ACC112 (cell line): ENCODE measurements at regions not wholly inside any gene's neighbourhood (a gene's known extent, or its start where the extent isn't known, plus 50 kb on each side); places are given as distances from the start of the nearest gene placed in this dataset.

Experiments
- H2AFZ ChIP-seq: fragments of 200-600 bp; sonication (generic); one replicate; pipeline ENCODE4 v1.6.0; 2017; ENCODE audit warnings: antibody characterized with exemption, low read length; ENCODE audit not compliant: unreplicated experiment
- H3K27ac ChIP-seq: fragments of 200-600 bp; sonication (generic); 2 replicates; pipeline ENCODE4 v1.5.1; 2014; ENCODE audit warnings: low read depth, mild to moderate bottlenecking, antibody characterized with exemption, low read length, moderate library complexity
- H3K27me3 ChIP-seq: fragments of 200-600 bp; sonication (generic); 2 replicates; pipeline ENCODE4 v1.6.1; 2014; ENCODE audit warnings: mild to moderate bottlenecking, antibody characterized with exemption, low read length, moderate library complexity, mixed read lengths; ENCODE audit not compliant: insufficient read depth
- H3K36me3 ChIP-seq: fragments of 200-600 bp; sonication (generic); 2 replicates; pipeline ENCODE4 v1.6.1; 2016; ENCODE audit warnings: mild to moderate bottlenecking, antibody characterized with exemption, low read length, moderate library complexity, mixed read lengths; ENCODE audit not compliant: insufficient read depth
- H3K4me1 ChIP-seq: fragments of 200-600 bp; sonication (generic); one replicate; pipeline ENCODE4 v1.6.1; 2016; ENCODE audit warnings: low read length, mixed read lengths; ENCODE audit not compliant: insufficient read depth, unreplicated experiment, control insufficient read depth
- H3K4me3 ChIP-seq: fragments of 200-600 bp; sonication (generic); 2 replicates; pipeline ENCODE4 v1.5.1; 2014; ENCODE audit warnings: mild to moderate bottlenecking, low read depth, low read length
- H3K79me2 ChIP-seq: fragments of 200-600 bp; sonication (generic); one replicate; pipeline ENCODE4 v1.6.0; 2016; ENCODE audit warnings: low read length; ENCODE audit not compliant: control insufficient read depth, unreplicated experiment, insufficient read depth

DNA sequence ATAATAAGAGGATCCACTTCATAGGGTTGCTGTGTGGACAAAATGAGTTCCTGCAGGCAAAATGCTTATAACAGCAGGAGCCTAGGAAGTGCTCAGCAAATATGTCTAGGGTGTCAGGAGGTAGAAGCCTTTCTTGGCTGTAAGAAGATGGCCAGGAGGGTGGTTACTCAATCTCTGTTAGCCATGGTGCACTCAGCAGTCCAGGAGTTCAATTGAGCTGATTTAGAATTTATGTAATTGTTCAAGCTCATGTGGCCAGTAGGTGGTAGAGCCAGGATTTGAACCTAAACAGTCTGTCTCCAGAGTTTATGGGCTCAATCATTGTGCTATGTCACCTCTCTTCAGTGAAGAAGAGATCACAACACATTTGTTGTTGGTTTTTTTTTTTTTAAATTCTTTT lies 381.2 kb downstream of the KIF4B start:
- Histone ChIP-seq H3K4me1 (no peaks in the 10 kb centered on the region), H3K4me3 (no peak overlapping the region), H3K36me3 (no peaks in the 10 kb centered on the region), H3K27me3 (no peaks in the 10 kb centered on the region), H3K27ac (no peak overlapping the region), H3K79me2 (no peaks in the 10 kb centered on the region), H2AFZ (no peak overlapping the region)

DNA sequence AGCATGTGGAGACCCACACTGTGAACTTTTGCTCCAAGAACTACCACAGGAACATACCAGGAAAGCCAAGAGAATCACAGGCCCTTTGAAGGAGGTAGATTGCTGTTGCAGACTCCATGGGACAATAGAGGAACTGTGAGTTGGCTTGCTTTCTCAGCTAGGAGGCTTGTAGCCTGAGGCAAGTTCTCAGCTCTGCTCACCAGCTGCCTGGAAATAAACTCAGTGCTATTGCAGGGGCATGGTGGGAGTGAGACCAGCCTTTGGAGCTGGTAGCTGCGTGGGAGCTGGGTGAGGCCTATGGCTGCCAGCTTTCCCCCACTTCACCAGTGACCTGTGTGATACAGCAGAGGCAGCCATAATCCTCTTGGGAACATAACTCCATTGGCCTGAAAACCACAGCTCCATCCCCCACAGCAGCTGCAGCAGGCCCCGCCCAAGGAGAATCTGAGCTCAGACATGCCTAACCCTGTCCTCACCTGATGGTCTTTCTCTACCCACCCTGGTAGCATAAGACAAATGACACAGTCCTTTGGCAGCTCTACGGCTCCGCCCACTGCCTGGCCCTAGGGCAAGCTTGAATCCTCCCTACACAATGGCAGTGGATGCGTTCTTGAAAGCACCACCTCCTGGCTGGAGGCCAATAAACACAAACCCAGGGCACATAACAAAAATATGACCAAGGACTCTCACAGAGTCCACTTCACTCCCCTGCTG lies 389.5 kb downstream of the KIF4B start:
- no peaks in the 10 kb centered on the region for H3K27me3 ChIP-seq
- H3K4me1 ChIP-seq = no peaks in the 10 kb centered on the region
- H3K36me3 ChIP-seq = no peaks in the 10 kb centered on the region
- H3K4me3 ChIP-seq = no peak overlapping the region
- H2AFZ ChIP-seq = no peak overlapping the region
- H3K27ac ChIP-seq = no peak overlapping the region
- no peaks in the 10 kb centered on the region for H3K79me2 ChIP-seq

DNA sequence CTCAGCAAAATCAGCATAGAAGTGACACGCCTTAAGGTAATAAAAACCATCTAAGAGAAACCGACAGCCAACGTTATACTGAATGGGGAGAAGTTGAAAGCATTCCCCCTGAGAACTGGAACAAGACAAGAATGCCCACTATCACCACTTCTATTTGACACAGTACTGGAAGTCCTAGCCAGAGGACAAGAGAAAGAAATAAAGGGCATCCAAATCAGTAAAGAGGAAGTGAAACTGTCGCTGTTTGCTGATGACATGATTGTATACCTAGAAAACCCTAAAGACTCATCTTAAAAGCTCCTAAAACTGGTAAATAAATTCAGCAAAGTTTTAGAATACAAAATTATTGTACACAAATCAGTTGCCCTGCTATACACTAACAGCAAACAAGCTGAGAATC lies 393.3 kb downstream of the KIF4B start:
- no peak overlapping the region for H3K4me3 ChIP-seq
- H3K79me2 ChIP-seq = no peaks in the 10 kb centered on the region
- H2AFZ ChIP-seq = no peak overlapping the region
- H3K27me3 ChIP-seq = no peaks in the 10 kb centered on the region
- H3K36me3 ChIP-seq = no peaks in the 10 kb centered on the region
- no peaks in the 10 kb centered on the region for H3K4me1 ChIP-seq
- H3K27ac ChIP-seq = no peak overlapping the region

DNA sequence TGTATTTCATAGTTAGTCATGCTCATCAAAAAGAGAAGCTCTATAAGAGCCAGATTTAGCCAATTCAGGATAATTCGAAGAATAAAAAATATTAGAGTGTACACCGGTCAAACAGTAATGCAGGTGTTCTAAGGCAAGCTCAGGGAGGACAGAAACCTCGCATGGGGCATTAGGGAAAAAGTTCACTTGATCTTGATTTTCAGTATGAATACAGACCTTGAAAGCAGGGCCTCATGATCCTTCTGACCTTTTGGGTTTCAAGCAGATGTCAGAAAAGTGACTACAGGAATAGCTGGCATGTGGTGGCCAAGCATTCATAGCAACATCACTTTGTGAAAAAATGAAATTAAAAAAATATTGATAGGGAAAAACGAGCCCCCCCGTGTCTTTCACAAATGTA lies 394.9 kb downstream of the KIF4B start:
- H3K36me3 ChIP-seq = no peaks in the 10 kb centered on the region
- H3K27me3 ChIP-seq = no peaks in the 10 kb centered on the region
- H3K4me3 ChIP-seq = no peak overlapping the region
- H3K4me1 ChIP-seq = no peaks in the 10 kb centered on the region
- no peak overlapping the region for H2AFZ ChIP-seq
- no peak overlapping the region for H3K27ac ChIP-seq
- H3K79me2 ChIP-seq = no peaks in the 10 kb centered on the region

DNA sequence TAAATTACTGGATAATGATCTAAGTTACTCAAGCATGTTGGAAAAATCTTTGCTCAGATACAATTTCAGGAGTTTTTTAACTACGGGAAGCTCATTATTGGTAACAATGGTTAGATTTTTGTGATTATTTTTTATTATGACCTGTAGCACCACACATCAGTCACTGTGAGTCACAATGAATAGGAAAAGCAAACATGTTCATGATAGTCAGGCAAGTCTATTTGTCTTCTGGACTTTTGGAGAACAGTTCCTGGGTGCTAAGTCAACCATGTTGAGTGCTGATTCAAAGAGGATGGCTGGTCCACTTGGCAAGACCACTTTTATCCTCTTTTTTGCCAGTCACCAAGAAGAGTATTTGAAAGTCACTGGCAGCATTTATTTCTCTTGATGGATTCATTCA lies 403.2 kb downstream of the KIF4B start:
- H2AFZ ChIP-seq = no peak overlapping the region
- H3K27ac ChIP-seq = no peak overlapping the region
- H3K79me2 ChIP-seq = no peaks in the 10 kb centered on the region
- no peaks in the 10 kb centered on the region for H3K27me3 ChIP-seq
- no peaks in the 10 kb centered on the region for H3K36me3 ChIP-seq
- no peaks in the 10 kb centered on the region for H3K4me1 ChIP-seq
- no peak overlapping the region for H3K4me3 ChIP-seq

DNA sequence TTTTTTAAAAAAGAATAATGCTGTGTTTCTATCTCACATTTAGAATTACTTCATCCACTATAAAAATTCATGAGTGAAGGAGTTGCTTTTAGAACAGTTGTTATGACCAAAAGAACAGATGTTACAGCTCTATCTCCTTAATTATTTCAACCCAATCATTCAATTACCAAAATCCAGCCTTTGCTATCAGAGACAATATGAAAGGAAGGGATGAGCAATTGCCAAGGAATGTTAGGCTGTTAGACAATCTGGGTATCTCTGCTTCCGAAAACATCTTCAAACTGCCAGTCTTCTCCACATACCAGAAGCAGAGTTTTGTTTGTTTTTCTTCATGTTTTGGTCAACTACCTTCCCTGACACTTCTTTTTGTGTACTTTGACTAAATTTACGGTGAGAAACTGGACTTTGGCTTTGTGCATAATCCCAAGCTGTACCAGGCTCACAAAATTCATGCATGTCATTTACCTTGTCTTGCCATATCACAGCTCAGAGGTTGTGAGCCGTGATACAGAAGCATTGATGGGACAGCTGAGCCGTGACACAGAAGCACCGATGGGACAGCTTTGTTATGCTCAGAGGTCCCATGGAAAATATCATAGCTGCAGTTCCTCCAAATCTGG lies 405.5 kb downstream of the KIF4B start:
- H3K36me3 ChIP-seq = no peaks in the 10 kb centered on the region
- no peak overlapping the region for H2AFZ ChIP-seq
- no peak overlapping the region for H3K4me3 ChIP-seq
- no peaks in the 10 kb centered on the region for H3K79me2 ChIP-seq
- no peak overlapping the region for H3K27ac ChIP-seq
- H3K4me1 ChIP-seq = no peaks in the 10 kb centered on the region
- no peaks in the 10 kb centered on the region for H3K27me3 ChIP-seq

DNA sequence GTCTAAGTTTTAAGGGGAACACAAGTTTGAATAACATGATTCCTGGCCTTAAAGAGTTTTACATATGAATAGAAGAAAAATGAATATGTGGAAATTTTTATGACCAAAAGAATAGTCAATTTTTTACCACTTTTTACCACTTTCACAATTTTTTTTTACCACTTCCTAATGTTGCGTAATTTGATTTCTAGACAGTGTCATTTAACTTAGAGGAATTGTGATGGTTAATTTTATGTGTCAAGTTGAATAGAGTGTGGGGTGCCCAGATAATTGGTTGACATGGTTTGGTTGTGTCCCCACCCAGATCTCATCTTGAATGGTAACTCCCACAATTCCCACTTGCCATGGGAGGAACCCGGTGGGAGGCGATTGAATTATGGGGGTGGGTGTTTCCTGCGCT lies 416.6 kb downstream of the KIF4B start:
- no peaks in the 10 kb centered on the region for H3K4me1 ChIP-seq
- no peaks in the 10 kb centered on the region for H3K36me3 ChIP-seq
- H3K27me3 ChIP-seq = no peaks in the 10 kb centered on the region
- no peak overlapping the region for H2AFZ ChIP-seq
- H3K4me3 ChIP-seq = no peak overlapping the region
- no peak overlapping the region for H3K27ac ChIP-seq
- no peaks in the 10 kb centered on the region for H3K79me2 ChIP-seq

DNA sequence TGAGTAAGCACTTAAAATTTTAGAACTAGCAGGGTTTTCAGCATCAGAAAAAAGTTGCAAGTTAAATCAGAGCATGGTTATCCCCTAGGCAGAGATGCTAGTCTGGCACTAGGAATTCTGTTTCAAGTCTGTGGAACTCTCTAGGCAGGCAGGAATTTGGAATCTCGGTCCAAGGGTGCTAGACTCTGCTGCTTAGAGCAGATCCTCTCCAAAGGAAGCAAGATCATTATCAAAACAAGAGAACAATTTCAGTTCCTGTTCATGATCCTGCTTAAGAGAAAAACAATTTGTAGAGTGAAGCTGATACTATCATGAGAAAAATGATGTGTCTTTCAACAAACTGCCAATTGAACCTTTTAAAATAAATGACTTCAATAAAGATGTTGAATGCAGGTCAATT lies 420.7 kb downstream of the KIF4B start:
- no peaks in the 10 kb centered on the region for H3K27me3 ChIP-seq
- no peaks in the 10 kb centered on the region for H3K36me3 ChIP-seq
- no peak overlapping the region for H3K4me3 ChIP-seq
- no peaks in the 10 kb centered on the region for H3K79me2 ChIP-seq
- H2AFZ ChIP-seq = no peak overlapping the region
- H3K27ac ChIP-seq = no peak overlapping the region
- no peaks in the 10 kb centered on the region for H3K4me1 ChIP-seq

DNA sequence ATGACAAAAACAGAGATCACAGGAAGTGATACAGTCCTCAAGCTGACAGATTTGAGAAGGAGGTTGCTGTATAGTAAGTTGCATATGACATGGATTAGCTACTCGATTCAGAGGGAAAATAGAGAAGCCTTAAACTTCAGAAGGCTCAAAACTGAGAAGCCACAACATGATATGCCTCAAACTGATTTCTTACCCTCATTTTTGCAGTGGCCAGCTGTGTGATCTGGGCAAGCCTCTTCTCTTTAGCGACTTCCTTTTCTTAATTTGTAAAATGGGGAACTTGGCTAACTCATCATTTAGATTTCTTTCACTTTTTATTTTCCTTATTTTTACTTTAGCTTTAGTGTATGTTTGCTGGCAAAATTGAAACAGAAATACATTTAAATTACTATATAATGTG lies 421.1 kb downstream of the KIF4B start:
- Histone ChIP-seq H3K27ac (no peak overlapping the region), H3K36me3 (no peaks in the 10 kb centered on the region), H3K4me3 (no peak overlapping the region), H3K27me3 (no peaks in the 10 kb centered on the region), H3K4me1 (no peaks in the 10 kb centered on the region), H3K79me2 (no peaks in the 10 kb centered on the region), H2AFZ (no peak overlapping the region)

DNA sequence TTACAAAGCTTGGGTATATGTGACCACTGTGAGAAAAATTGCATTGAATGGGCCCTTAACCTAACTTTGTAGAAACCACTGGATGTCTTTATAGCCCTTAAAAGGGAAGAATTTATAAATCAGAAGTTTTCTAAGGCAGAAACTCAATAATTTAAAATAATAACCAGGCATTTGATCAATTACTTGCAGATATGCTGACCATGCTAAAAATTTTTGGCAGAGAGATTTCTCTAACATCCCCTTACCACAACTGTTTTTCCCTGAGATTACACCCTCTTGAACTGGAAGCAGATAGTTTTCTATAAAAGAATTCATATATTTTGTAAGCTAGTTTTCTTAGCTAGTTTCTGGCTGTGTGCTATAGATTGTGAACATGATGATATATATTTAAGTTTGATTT lies 428.3 kb downstream of the KIF4B start:
- no peak overlapping the region for H2AFZ ChIP-seq
- H3K27me3 ChIP-seq = no peaks in the 10 kb centered on the region
- H3K36me3 ChIP-seq = no peaks in the 10 kb centered on the region
- H3K27ac ChIP-seq = no peak overlapping the region
- H3K4me1 ChIP-seq = no peaks in the 10 kb centered on the region
- no peaks in the 10 kb centered on the region for H3K79me2 ChIP-seq
- H3K4me3 ChIP-seq = no peak overlapping the region

DNA sequence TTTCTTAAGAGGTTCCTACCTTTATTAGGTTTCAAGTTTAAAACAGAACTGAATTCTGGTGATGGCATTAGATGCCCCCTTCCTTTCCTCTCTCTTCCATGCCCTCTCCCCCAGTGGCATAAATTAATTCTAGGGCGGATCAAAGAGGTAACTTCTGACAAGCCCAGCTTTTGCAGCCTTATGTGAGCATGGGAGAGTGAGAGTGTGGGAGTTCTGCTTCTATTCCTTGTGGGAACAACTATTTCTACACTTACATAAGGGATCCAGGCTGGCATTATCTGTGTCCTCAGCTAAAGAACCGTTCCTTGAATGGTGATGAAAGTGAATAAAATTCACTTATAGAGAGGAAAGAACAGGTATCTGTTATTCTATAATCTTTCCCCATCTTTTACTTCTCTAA lies 437.6 kb downstream of the KIF4B start:
- Histone ChIP-seq H3K36me3 (no peaks in the 10 kb centered on the region), H2AFZ (no peak overlapping the region), H3K4me3 (no peak overlapping the region), H3K27me3 (no peaks in the 10 kb centered on the region), H3K27ac (no peak overlapping the region), H3K4me1 (no peaks in the 10 kb centered on the region), H3K79me2 (no peaks in the 10 kb centered on the region)
